Mammary epithelial cell (primary cell): ENCODE measurements at regions not wholly inside any gene's neighbourhood (a gene's known extent, or its start where the extent isn't known, plus 50 kb on each side); places are given as distances from the start of the nearest gene placed in this dataset.

Experiments used
- CTCF ChIP-seq, 2 donors: IDR thresholded peaks in 1 of 2; conservative IDR thresholded peaks in 1 of 2; 2 replicates each; pipeline ENCODE4 v1.5.1; 2011 to 2012; ENCODE audit warnings: inconsistent platforms in 2 of 2, low read length in 2 of 2, mild to moderate bottlenecking in 2 of 2, control low read depth in 1 of 2, low read depth in 1 of 2; ENCODE audit not compliant: insufficient read depth in 1 of 2; ENCODE audit errors: extremely low read depth in 1 of 2
- EZH2 ChIP-seq: IDR thresholded peaks from 2 replicates; pipeline ENCODE4 v1.6.1; 2012; ENCODE audit warnings: low read length, inconsistent platforms, borderline replicate concordance

GRCh38 chr13:40352802-40353562 lies 313.5 kb downstream of the FOXO1 start:
- TF ChIP-seq CTCF (conservative IDR thresholded peaks at IDR 0.05 in 1 of 2, IDR thresholded peaks at IDR 0.05 in 1 of 2; ENCODE audit: extremely low read depth in 1 of 2, insufficient read depth in 1 of 2, low read depth in 1 of 2, low read length in 2 of 2) (no peak), EZH2 (no peak)
